Panc1 (cell line): ENCODE measurements at regions not wholly inside any gene's neighbourhood (a gene's known extent, or its start where the extent isn't known, plus 50 kb on each side); places are given as distances from the start of the nearest gene placed in this dataset.
"Not testable (repeated sequence)": the region's sequence is repeated elsewhere in the genome, so short reads cannot be mapped to it uniquely, and the experiment has no call there.

Source experiments
- ATAC-seq: fragments of 200-7000 bp; cut with Tn5 transposase; 2 replicates; pipeline ENCODE4 v1.9.1; 2020; ENCODE audit warnings: mild to moderate bottlenecking, moderate library complexity
- BruUV-seq: library from RNA; stranded (reverse); fragments of 400-500 nt; replicated peaks from 2 replicates; lab custom pipeline; 2021; lab: Mats Ljungman, UMichigan
- CTCF ChIA-PET: fragments of 300-600 bp; sonication (Branson Sonifier 250); formaldehyde crosslinking; loops from one replicate; lab custom pipeline; 2022; ENCODE audit warnings: antibody characterized with exemption; lab: Charles Lee
- POLR2A ChIA-PET: fragments of 300-600 bp; sonication (Branson Sonifier 250); formaldehyde crosslinking; loops from one replicate; lab custom pipeline; 2022; ENCODE audit warnings: antibody characterized with exemption; lab: Charles Lee
- DNase-seq: peaks from one replicate; pipeline ENCODE4 v3.0.0-alpha.2; 2010; ENCODE audit warnings: low read depth, low spot score
- H3K27ac ChIP-seq: 2 replicates; pipeline ENCODE4 v1.5.1; 2011; ENCODE audit warnings: mild to moderate bottlenecking, low read length, inconsistent platforms
- H3K27me3 ChIP-seq: fragments of 200-500 bp; sonication (Bioruptor generic); 2 replicates; pipeline ENCODE4 v1.6.0; 2014; ENCODE audit warnings: low read length, inconsistent platforms; ENCODE audit not compliant: control insufficient read depth, insufficient read depth
- H3K36me3 ChIP-seq: fragments of 200-500 bp; sonication (Bioruptor generic); 2 replicates; pipeline ENCODE4 v1.5.1; 2014; ENCODE audit warnings: inconsistent platforms, mild to moderate bottlenecking, low read length, moderate library complexity; ENCODE audit not compliant: control insufficient read depth, insufficient read depth
- H3K4me1 ChIP-seq: 2 replicates; pipeline ENCODE4 v1.5.1; 2011; ENCODE audit warnings: inconsistent platforms, mild to moderate bottlenecking, low read length, moderate library complexity; ENCODE audit not compliant: control insufficient read depth, insufficient read depth
- H3K4me3 ChIP-seq, 2 experiments: 2 replicates each; pipeline ENCODE4 v1.5.1; 2011 to 2012; ENCODE audit warnings: low read depth in 2 of 2, low read length in 2 of 2, mild to moderate bottlenecking in 2 of 2, inconsistent platforms in 1 of 2, moderate library complexity in 1 of 2
- H3K9me3 ChIP-seq: fragments of 200-500 bp; sonication (Bioruptor generic); 2 replicates; pipeline ENCODE4 v1.5.1; 2014; ENCODE audit warnings: low read depth, mild to moderate bottlenecking, inconsistent platforms, low read length, moderate library complexity; ENCODE audit not compliant: control insufficient read depth, insufficient read depth
- POLR2AphosphoS5 ChIP-seq: IDR thresholded peaks from 2 replicates; pipeline ENCODE4 v1.6.1; 2012; ENCODE audit warnings: mild to moderate bottlenecking, low read depth, low read length, moderate library complexity
- SIN3A ChIP-seq: IDR thresholded peaks from 2 replicates; pipeline ENCODE4 v1.6.1; 2012; ENCODE audit warnings: low read depth, mild to moderate bottlenecking, low read length, moderate library complexity, borderline replicate concordance; ENCODE audit not compliant: insufficient read depth
- TCF7L2 ChIP-seq: IDR thresholded peaks from 2 replicates; pipeline ENCODE4 v1.6.1; 2011; ENCODE audit warnings: mild to moderate bottlenecking, low read depth, low read length, inconsistent platforms
- in situ Hi-C: cut with HindIII; loops from 2 replicates; pipeline ENCODE4 v1.10.0; 2016; ENCODE audit warnings: low sequenced_read_pairs, low pct_unique_long_range_greater_than_20kb
- intact Hi-C: fragments of 100-400 bp; cut with micrococcal nuclease; formaldehyde crosslinking; loops from one replicate; pipeline ENCODE4 v1.10.0; 2022; ENCODE audit not compliant: unreplicated experiment
- TF ChIP-seq, protein P1 (sequence below), 2 experiments: IDR thresholded peaks; 2 replicates each; pipeline ENCODE4 v1.6.1; 2011 to 2012; ENCODE audit warnings: low read depth in 2 of 2, control low read depth in 1 of 2, low read length in 1 of 2, mild to moderate bottlenecking in 1 of 2, moderate library complexity in 1 of 2; ENCODE audit not compliant: insufficient read depth in 1 of 2
- TF ChIP-seq, protein P2 (sequence below): fragments of 450-650 bp; IDR thresholded peaks from 2 replicates; pipeline ENCODE4 v1.5.1; 2017; ENCODE audit warnings: mild to moderate bottlenecking

- intact Hi-C loops, result no loop called here
- Histone ChIP-seq H3K27ac (no peak overlapping the region), H3K9me3 (no peaks in the 10 kb centered on the region), H3K4me3 (no peak overlapping the region), H3K4me1 (no peaks in the 10 kb centered on the region), H3K36me3 (no peaks in the 10 kb centered on the region), H3K27me3 (no peaks in the 10 kb centered on the region)
- ChIA-PET POLR2A (no interaction called here), CTCF (no interaction called here)
- no peak for DNase-seq
- in situ Hi-C loops, result no loop called here
- TF ChIP-seq POLR2AphosphoS5 (no peak), SIN3A (no peak), TCF7L2 (no peak)
- TF ChIP-seq, protein P1, sequence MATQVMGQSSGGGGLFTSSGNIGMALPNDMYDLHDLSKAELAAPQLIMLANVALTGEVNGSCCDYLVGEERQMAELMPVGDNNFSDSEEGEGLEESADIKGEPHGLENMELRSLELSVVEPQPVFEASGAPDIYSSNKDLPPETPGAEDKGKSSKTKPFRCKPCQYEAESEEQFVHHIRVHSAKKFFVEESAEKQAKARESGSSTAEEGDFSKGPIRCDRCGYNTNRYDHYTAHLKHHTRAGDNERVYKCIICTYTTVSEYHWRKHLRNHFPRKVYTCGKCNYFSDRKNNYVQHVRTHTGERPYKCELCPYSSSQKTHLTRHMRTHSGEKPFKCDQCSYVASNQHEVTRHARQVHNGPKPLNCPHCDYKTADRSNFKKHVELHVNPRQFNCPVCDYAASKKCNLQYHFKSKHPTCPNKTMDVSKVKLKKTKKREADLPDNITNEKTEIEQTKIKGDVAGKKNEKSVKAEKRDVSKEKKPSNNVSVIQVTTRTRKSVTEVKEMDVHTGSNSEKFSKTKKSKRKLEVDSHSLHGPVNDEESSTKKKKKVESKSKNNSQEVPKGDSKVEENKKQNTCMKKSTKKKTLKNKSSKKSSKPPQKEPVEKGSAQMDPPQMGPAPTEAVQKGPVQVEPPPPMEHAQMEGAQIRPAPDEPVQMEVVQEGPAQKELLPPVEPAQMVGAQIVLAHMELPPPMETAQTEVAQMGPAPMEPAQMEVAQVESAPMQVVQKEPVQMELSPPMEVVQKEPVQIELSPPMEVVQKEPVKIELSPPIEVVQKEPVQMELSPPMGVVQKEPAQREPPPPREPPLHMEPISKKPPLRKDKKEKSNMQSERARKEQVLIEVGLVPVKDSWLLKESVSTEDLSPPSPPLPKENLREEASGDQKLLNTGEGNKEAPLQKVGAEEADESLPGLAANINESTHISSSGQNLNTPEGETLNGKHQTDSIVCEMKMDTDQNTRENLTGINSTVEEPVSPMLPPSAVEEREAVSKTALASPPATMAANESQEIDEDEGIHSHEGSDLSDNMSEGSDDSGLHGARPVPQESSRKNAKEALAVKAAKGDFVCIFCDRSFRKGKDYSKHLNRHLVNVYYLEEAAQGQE (IDR thresholded peaks at IDR 0.05; ENCODE audit: insufficient read depth in 1 of 2, low read depth in 2 of 2, low read length in 1 of 2), result no peak
- TF ChIP-seq, protein P2, sequence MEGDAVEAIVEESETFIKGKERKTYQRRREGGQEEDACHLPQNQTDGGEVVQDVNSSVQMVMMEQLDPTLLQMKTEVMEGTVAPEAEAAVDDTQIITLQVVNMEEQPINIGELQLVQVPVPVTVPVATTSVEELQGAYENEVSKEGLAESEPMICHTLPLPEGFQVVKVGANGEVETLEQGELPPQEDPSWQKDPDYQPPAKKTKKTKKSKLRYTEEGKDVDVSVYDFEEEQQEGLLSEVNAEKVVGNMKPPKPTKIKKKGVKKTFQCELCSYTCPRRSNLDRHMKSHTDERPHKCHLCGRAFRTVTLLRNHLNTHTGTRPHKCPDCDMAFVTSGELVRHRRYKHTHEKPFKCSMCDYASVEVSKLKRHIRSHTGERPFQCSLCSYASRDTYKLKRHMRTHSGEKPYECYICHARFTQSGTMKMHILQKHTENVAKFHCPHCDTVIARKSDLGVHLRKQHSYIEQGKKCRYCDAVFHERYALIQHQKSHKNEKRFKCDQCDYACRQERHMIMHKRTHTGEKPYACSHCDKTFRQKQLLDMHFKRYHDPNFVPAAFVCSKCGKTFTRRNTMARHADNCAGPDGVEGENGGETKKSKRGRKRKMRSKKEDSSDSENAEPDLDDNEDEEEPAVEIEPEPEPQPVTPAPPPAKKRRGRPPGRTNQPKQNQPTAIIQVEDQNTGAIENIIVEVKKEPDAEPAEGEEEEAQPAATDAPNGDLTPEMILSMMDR, result no peak
- ATAC-seq, result no peak
- BruUV-seq, result no TSS peak
Observed at GRCh38 chr10:18829259-18829658, 170.0 kb downstream of the ARL5B start.

DNA sequence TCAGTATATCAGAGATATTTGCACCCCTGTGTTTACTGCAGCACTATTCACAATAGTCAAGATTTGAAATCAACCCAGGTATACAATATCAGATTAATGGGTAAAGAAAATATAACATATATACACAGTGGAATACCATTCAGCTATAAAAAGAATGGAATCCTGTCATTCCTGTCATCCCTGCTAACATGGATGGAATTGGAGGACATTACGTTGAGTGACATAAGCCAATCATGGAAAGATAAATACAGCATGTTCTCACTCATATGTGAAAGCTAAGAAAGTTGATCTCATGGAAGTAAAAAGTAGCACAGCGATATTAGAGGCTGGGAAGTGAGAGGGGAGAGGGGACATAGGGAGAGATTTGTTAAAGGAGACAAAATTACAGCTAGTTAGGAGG lies 171.0 kb downstream of the ARL5B start:
- H3K4me1 ChIP-seq, result no peaks in the 10 kb centered on the region
- no peaks in the 10 kb centered on the region for H3K27me3 ChIP-seq
- BruUV-seq, result no TSS peak
- no peaks in the 10 kb centered on the region for H3K36me3 ChIP-seq
- ATAC-seq, result no peak
- in situ Hi-C loops, result no loop called here
- H3K4me3 ChIP-seq, result no peak overlapping the region
- ChIA-PET POLR2A (no interaction called here), CTCF (no interaction called here)
- no peak overlapping the region for H3K27ac ChIP-seq
- intact Hi-C loops, result no loop called here
- TF ChIP-seq, protein P2, result no peak
- no peak for TF ChIP-seq SIN3A
- no peaks in the 10 kb centered on the region for H3K9me3 ChIP-seq
- DNase-seq, result no peak

GRCh38 chr10:18856623-18857022 lies 192.0 kb upstream of the MALRD1 start:
- BruUV-seq, result not testable (repeated sequence)

More at GRCh38 chr10:18856623-18857022, 192.0 kb upstream of the MALRD1 start:
- H3K4me1 ChIP-seq, H3K27ac ChIP-seq, intact Hi-C loops, H3K27me3 ChIP-seq, H3K36me3 ChIP-seq, DNase-seq, in situ Hi-C loops, H3K4me3 ChIP-seq, POLR2A ChIA-PET, CTCF ChIA-PET, ATAC-seq, H3K9me3 ChIP-seq: not testable (repeated sequence)
